ENCODE measurements at regions not wholly inside any gene's neighbourhood (a gene's known extent, or its start where the extent isn't known, plus 50 kb on each side); places are given as distances from the start of the nearest gene placed in this dataset.

GRCh38 chr10:71062156-71062555, 150.2 kb upstream of the UNC5B start:
- no peak for DNase-seq
- H3K4me1 Mint-ChIP-seq: peaks cover 44% of the 10 kb centered on the region
- H3K4me3 Mint-ChIP-seq: no peak overlapping the region
- no peak overlapping the region for H3K27ac Mint-ChIP-seq
- no peaks in the 10 kb centered on the region for H3K36me3 Mint-ChIP-seq (ENCODE audit: low read depth)
- TF ChIP-seq, protein P1, sequence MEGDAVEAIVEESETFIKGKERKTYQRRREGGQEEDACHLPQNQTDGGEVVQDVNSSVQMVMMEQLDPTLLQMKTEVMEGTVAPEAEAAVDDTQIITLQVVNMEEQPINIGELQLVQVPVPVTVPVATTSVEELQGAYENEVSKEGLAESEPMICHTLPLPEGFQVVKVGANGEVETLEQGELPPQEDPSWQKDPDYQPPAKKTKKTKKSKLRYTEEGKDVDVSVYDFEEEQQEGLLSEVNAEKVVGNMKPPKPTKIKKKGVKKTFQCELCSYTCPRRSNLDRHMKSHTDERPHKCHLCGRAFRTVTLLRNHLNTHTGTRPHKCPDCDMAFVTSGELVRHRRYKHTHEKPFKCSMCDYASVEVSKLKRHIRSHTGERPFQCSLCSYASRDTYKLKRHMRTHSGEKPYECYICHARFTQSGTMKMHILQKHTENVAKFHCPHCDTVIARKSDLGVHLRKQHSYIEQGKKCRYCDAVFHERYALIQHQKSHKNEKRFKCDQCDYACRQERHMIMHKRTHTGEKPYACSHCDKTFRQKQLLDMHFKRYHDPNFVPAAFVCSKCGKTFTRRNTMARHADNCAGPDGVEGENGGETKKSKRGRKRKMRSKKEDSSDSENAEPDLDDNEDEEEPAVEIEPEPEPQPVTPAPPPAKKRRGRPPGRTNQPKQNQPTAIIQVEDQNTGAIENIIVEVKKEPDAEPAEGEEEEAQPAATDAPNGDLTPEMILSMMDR (IDR thresholded peaks at IDR 0.05): no peak
- H3K27me3 Mint-ChIP-seq (ENCODE audit: low read depth, poor library complexity): peaks cover 5% of the 10 kb centered on the region
- peaks cover 4% of the 10 kb centered on the region for H3K9me3 Mint-ChIP-seq

GRCh38 chr10:71063401-71063800, 149.0 kb upstream of the UNC5B start:
- TF ChIP-seq, protein P1 (IDR thresholded peaks at IDR 0.05): no peak
- H3K27ac Mint-ChIP-seq: peak overlapping the region; percentile 77
- H3K27me3 Mint-ChIP-seq (ENCODE audit: low read depth, poor library complexity): peaks cover 5% of the 10 kb centered on the region
- no peaks in the 10 kb centered on the region for H3K36me3 Mint-ChIP-seq (ENCODE audit: low read depth)
- peaks cover 44% of the 10 kb centered on the region for H3K4me1 Mint-ChIP-seq
- no peaks in the 10 kb centered on the region for H3K9me3 Mint-ChIP-seq
- no peak for DNase-seq
- no peak overlapping the region for H3K4me3 Mint-ChIP-seq

DNA sequence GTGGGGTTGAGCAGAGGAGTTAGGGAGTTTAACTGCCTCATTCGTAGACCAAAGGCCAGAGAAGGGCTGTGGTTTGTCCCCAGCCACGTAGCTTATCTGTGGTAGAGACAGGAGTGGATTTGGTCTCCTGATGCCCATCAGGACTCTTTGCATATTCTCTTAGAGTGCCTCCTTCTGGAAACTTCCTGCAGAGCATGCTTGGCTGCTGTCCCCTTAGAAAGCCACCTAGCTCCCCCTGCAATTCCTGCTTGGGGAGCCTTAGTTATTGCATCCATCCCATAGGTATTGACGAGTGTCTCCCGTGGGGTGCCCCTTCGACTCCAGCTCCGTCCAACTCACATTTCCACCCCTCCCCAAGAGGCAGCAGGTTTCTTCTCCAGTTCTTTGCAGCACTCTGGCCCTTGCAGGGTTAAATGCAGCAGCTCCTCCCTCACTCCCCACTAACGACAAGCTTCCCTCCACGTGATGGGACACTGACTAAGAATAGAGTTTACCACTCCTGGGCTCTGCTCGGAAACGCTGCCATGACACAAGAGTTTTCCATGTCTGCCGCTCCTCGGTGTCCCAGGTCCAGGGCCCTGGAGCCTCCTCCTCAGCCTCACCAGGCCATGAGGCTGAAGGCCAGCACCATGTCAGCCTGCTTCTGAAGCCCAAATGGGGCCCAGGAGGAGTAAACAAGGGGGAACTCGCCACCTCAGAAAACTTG, 147.8 kb upstream of the UNC5B start:
- Mint-ChIP-seq H3K27me3 (ENCODE audit: low read depth, poor library complexity) (peaks cover 7% of the 10 kb centered on the region), H3K4me1 (peaks cover 51% of the 10 kb centered on the region), H3K9me3 (no peaks in the 10 kb centered on the region), H3K27ac (peak overlapping the region; percentile 75), H3K4me3 (peak overlapping the region; percentile 15), H3K36me3 (ENCODE audit: low read depth) (no peaks in the 10 kb centered on the region)
- DNase-seq: no peak
- TF ChIP-seq, protein P1 (IDR thresholded peaks at IDR 0.05): no peak

DNA sequence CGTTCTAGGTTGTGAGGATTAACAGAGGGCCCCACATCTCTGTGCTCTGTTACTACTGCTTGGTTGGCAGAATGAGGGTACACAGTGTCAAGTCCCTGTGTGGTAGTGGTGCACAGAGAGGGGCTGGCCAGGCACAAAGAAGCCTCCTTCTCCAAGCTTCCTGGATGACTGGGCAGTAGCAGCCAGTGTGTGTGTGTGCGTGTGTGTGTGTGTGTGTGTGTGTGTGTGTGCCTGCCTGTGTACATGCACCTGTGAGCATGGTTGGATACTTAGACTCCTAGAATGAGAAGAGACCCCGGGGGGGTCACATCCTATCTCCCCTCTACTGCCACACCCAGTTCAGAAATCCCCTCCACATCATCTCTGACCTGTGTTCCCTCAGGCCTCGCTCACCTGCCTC, 146.7 kb upstream of the UNC5B start:
- H3K27me3 Mint-ChIP-seq (ENCODE audit: low read depth, poor library complexity): peaks cover 8% of the 10 kb centered on the region
- H3K9me3 Mint-ChIP-seq: no peaks in the 10 kb centered on the region
- no peak for DNase-seq
- H3K36me3 Mint-ChIP-seq (ENCODE audit: low read depth): no peaks in the 10 kb centered on the region
- TF ChIP-seq, protein P1 (IDR thresholded peaks at IDR 0.05): no peak
- H3K4me3 Mint-ChIP-seq: no peak overlapping the region
- H3K27ac Mint-ChIP-seq: no peak overlapping the region
- peaks cover 58% of the 10 kb centered on the region for H3K4me1 Mint-ChIP-seq

DNA sequence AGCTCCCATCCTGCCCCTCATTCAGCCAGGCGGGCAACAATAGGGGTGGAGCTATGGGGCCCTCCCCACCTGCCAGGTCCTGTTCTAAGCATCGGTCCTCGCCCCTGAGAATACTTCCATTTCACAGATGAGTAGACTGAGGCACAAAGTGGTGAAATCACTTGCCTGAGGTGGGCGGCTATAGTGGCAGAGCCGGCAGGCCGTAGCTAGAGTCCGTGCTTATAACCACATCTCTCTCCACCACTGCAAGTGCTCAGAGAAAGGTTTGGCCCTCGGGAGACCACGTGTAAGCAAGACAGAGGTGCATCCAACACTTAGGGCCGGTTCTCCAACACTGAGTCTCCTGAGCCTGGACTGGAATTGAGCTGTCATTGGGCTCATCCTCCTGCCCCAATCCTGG, 145.8 kb upstream of the UNC5B start:
- Mint-ChIP-seq H3K4me3 (no peak overlapping the region), H3K4me1 (peaks cover 63% of the 10 kb centered on the region), H3K27me3 (ENCODE audit: low read depth, poor library complexity) (peaks cover 17% of the 10 kb centered on the region), H3K27ac (no peak overlapping the region), H3K36me3 (ENCODE audit: low read depth) (no peaks in the 10 kb centered on the region), H3K9me3 (no peaks in the 10 kb centered on the region)
- DNase-seq: no peak
- TF ChIP-seq, protein P1 (IDR thresholded peaks at IDR 0.05): no peak

DNA sequence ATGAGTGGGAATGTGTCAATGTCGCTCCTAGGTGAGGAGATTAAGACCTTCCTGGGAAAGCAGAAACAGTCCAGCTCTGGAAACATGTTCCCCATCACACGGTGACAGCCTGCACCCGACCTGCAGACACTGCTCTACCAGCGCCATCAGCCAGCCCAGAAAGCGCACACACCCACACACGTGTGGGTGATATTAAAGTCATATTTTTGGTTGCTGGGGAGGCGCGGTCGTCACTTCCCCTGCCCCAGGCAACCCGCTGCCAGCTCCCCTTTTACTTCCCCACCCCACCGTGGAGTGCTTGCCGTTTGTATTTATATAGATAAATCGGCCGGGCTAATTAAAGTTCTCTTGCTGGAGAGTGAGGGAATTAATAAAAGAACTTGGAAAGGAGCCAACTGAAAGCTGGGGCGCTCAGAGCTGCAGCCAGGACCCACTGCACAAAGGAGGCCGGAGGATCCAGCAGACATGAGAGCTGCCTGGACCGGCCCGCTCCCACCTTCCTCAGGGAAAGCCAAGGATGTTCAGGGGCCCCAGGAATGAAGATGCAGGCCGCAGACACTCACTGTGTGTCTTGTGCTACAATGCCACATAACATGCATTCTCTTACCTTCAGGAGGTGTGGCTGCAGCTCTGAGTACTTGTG, 145.2 kb upstream of the UNC5B start:
- Mint-ChIP-seq H3K4me1 (peaks cover 67% of the 10 kb centered on the region), H3K36me3 (ENCODE audit: low read depth) (no peaks in the 10 kb centered on the region), H3K4me3 (no peak overlapping the region), H3K27ac (no peak overlapping the region), H3K27me3 (ENCODE audit: low read depth, poor library complexity) (peaks cover 23% of the 10 kb centered on the region), H3K9me3 (no peaks in the 10 kb centered on the region)
- TF ChIP-seq, protein P1 (IDR thresholded peaks at IDR 0.05): no peak
- no peak for DNase-seq

All from nephron progenitor cell (in vitro differentiated cells).